ENCODE measurements at regions not wholly inside any gene's neighbourhood (a gene's known extent, or its start where the extent isn't known, plus 50 kb on each side); places are given as distances from the start of the nearest gene placed in this dataset.

DNA sequence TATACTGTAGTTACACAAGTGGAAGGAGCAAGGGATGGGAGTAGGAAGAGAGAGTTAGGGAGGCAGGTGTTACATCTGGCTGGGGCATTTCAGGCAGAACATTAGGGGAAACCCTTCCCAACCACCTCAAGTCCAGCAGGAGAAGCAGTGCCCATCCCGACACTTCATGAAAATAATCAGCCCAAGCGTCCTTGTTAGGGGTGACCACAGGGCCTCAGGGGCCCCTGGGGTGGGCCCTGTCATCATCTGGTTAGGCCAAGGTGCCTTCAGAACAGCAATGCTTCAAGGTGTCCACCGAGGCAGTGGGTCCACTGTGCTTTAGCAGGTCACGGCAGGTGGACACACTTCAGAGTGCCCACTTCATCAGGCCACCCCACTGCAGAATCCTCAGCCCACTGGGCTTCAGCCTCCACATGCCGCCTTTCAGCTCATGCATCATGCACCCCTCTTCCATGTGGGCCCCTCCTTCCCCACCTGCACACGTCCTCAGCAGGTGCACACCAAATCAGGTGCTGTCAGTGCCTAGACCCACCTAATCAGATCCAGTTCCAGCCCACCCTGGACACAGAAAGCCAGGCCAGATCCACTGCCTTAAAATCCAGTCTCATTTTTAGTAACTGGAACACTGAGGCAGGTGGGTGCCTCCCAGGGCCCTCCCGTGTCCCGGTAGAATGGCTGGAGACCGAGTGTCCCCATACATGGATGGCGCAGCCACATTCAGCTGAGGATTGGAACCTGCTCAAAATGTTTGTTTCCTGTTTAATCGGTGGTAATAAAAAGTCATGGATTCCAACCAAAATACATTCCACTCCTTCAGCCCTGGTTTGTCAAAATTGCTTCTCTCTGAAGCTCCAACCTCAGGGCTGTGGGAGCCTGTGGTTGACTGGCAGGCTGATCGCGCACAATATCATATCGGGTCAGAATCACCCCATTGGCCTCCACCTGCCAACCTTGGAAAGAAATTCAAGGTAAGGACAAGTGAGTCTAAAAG is 99.5 kb downstream of the ANKRD60 start:
- Histone ChIP-seq H3K27me3 (ENCODE audit: insufficient read depth in 3 of 3, low read length in 2 of 3) (peaks cover 0 to 22% (median 3%) of the 10 kb centered on the region in 3 donors), H3K4me3 (no peak overlapping the region), H3K36me3 (ENCODE audit: insufficient read depth in 1 of 2, low read depth in 1 of 2) (no peaks in the 10 kb centered on the region), H3K9me3 (peaks cover 3% of the 10 kb centered on the region), H3K4me1 (no peaks in the 10 kb centered on the region), H3K27ac (no peak overlapping the region)
- TF ChIP-seq, protein P1, sequence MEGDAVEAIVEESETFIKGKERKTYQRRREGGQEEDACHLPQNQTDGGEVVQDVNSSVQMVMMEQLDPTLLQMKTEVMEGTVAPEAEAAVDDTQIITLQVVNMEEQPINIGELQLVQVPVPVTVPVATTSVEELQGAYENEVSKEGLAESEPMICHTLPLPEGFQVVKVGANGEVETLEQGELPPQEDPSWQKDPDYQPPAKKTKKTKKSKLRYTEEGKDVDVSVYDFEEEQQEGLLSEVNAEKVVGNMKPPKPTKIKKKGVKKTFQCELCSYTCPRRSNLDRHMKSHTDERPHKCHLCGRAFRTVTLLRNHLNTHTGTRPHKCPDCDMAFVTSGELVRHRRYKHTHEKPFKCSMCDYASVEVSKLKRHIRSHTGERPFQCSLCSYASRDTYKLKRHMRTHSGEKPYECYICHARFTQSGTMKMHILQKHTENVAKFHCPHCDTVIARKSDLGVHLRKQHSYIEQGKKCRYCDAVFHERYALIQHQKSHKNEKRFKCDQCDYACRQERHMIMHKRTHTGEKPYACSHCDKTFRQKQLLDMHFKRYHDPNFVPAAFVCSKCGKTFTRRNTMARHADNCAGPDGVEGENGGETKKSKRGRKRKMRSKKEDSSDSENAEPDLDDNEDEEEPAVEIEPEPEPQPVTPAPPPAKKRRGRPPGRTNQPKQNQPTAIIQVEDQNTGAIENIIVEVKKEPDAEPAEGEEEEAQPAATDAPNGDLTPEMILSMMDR (IDR thresholded peaks at IDR 0.05) = no peak
- DNase-seq (no peak), ATAC-seq (no peak)
- WGBS, 3 donors = 72 to 75% (median 74%) methylated on average over 14 of the region's 14 CpGs
- intact Hi-C loops (cut with DNase I) = no loop called here

DNA sequence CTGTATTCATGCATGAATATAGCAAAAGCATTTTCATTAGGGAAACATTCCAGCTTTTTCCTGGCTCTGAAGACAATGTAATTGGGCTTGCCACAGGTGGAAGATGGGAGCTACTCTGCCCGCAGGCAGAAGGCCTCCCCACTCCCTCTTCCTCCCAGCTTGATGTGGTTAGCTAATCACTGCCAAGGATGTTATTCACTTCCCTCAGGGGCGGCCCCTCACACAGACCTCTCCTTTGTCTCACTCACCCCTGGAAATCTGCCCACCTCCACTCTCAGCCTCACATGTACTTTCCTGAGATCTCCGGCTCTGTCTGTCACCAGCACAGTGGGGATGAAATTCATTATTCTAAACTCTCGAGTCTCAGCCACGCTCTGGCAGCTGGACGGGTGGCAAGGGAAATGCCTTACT is 100.7 kb downstream of the ANKRD60 start:
- TF ChIP-seq, protein P1 (IDR thresholded peaks at IDR 0.05) = no peak
- WGBS, 3 donors = 27 to 31% (median 30%) methylated on average over 6 of the region's 6 CpGs
- intact Hi-C loops (cut with DNase I) = no loop called here
- Histone ChIP-seq H3K4me3 (no peak overlapping the region), H3K9me3 (peaks cover 3% of the 10 kb centered on the region), H3K27ac (no peak overlapping the region), H3K27me3 (ENCODE audit: insufficient read depth in 3 of 3, low read length in 2 of 3) (peaks cover 0 to 21% (median 3%) of the 10 kb centered on the region in 3 donors), H3K36me3 (ENCODE audit: insufficient read depth in 1 of 2, low read depth in 1 of 2) (no peaks in the 10 kb centered on the region), H3K4me1 (no peaks in the 10 kb centered on the region)
- no peak for ATAC-seq
- DNase-seq = no peak

DNA sequence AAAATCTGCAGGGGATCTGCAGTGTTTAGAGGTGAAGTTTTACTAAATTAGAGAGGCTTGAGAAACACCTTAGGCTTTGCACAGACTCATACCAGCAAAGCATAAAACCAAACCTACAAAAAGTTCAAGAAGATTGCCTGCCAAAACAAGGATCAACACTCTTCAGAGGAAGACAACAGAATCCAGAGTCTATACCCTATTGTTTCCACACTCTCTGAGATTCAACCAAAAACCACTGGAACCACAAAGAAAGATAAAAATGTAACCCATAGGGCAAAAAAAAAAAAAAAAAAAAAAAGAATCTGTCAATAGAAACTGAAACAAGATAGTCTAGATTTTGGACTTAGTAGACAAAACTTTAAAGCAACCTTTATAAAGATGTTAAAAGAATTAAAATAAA is 102.7 kb downstream of the ANKRD60 start:
- Histone ChIP-seq H3K27ac (no peak overlapping the region), H3K4me1 (no peaks in the 10 kb centered on the region), H3K9me3 (peaks cover 3% of the 10 kb centered on the region), H3K36me3 (ENCODE audit: insufficient read depth in 1 of 2, low read depth in 1 of 2) (no peaks in the 10 kb centered on the region), H3K4me3 (no peak overlapping the region), H3K27me3 (ENCODE audit: insufficient read depth in 3 of 3, low read length in 2 of 3) (peaks cover 0 to 13% (median 1%) of the 10 kb centered on the region in 3 donors)
- no peak for DNase-seq
- intact Hi-C loops (cut with DNase I) = no loop called here
- no peak for ATAC-seq
- TF ChIP-seq, protein P1 (IDR thresholded peaks at IDR 0.05) = no peak

DNA sequence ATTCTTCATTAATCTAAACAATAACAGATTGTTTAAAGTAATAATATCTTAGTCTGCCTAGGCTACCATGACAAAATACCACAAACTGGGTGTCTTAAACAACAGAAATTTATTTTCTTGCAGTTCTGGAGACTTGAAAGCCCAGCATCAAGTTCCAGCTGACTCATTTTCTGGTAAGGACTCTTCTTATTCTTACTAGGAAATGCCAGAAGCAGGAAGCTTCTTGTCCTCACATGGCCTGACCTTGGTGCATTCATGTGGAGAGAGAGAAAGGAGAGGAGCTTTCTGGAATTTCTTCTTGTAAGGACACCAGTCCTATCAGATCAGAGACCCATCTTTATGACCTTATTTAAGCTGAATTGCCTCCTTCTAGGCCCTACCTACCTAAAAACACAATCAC is 110.5 kb downstream of the ANKRD60 start:
- Histone ChIP-seq H3K36me3 (ENCODE audit: insufficient read depth in 1 of 2, low read depth in 1 of 2) (no peaks in the 10 kb centered on the region), H3K27ac (no peak overlapping the region), H3K4me1 (no peaks in the 10 kb centered on the region), H3K9me3 (peaks cover 6% of the 10 kb centered on the region), H3K27me3 (ENCODE audit: insufficient read depth in 3 of 3, low read length in 2 of 3) (peaks cover 0 to 3% (median 2%) of the 10 kb centered on the region in 3 donors), H3K4me3 (no peak overlapping the region)
- ATAC-seq = no peak
- intact Hi-C loops (cut with DNase I) = no loop called here
- no peak for DNase-seq
- TF ChIP-seq, protein P1 (IDR thresholded peaks at IDR 0.05) = no peak

Data from psoas muscle (tissue), 7 donors.